ENCODE measurements at regions not wholly inside any gene's neighbourhood (a gene's known extent, or its start where the extent isn't known, plus 50 kb on each side); places are given as distances from the start of the nearest gene placed in this dataset.

DNA sequence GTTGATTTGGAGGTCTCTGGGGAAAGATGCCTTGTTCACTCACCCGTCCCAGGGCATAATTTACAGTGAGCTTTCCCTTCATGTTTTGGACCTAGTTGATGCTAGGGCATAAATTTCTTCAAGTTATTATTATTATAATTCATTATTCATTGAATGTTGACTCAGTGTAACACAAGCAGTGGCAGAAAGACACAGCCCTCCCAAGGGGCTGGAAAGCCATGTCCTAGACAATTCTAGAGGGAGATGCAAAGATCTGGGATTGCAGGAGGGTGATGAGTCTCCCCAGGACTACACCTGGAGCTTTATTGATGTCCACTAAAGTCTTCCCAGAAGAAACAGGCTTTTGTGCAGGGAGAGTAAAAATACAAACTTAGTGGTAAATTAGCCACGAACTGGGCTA, 322.0 kb upstream of the MOCS1 start:
- no peak for DNase-seq
- Mint-ChIP-seq H3K4me1 (ENCODE audit: low read depth, unreplicated experiment) (peaks cover 3% of the 10 kb centered on the region), H3K4me3 (ENCODE audit: unreplicated experiment) (no peak overlapping the region), H3K27me3 (ENCODE audit: unreplicated experiment) (no peaks in the 10 kb centered on the region), H3K36me3 (ENCODE audit: unreplicated experiment) (no peaks in the 10 kb centered on the region), H3K9me3 (ENCODE audit: unreplicated experiment) (no peaks in the 10 kb centered on the region), H3K27ac (ENCODE audit: unreplicated experiment) (no peak overlapping the region)
- TF ChIP-seq, protein P1, sequence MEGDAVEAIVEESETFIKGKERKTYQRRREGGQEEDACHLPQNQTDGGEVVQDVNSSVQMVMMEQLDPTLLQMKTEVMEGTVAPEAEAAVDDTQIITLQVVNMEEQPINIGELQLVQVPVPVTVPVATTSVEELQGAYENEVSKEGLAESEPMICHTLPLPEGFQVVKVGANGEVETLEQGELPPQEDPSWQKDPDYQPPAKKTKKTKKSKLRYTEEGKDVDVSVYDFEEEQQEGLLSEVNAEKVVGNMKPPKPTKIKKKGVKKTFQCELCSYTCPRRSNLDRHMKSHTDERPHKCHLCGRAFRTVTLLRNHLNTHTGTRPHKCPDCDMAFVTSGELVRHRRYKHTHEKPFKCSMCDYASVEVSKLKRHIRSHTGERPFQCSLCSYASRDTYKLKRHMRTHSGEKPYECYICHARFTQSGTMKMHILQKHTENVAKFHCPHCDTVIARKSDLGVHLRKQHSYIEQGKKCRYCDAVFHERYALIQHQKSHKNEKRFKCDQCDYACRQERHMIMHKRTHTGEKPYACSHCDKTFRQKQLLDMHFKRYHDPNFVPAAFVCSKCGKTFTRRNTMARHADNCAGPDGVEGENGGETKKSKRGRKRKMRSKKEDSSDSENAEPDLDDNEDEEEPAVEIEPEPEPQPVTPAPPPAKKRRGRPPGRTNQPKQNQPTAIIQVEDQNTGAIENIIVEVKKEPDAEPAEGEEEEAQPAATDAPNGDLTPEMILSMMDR (IDR thresholded peaks at IDR 0.05; ENCODE audit: partially characterized antibody, unreplicated experiment) = no peak

DNA sequence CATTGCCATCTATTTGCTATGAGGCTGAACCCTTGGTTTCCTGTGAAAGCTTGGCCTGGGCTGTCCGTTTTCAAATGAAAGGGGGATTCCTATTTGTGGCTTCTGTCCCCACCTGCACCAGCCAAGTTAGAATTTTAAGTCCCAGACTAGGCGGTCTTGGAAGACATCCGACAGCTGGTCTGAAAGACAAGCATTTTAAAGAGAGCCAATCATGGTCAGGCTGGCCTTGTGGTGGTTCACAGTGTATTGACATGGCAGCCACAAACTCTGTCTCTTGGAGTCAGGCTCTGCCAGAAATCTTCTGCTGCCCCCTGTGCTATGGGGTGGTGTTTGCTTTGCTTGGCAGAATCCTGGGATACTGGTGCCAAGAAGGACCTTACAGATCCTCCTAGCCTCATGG, 319.2 kb upstream of the MOCS1 start:
- Mint-ChIP-seq H3K27me3 (ENCODE audit: unreplicated experiment) (peaks cover 2% of the 10 kb centered on the region), H3K9me3 (ENCODE audit: unreplicated experiment) (no peaks in the 10 kb centered on the region)

DNA sequence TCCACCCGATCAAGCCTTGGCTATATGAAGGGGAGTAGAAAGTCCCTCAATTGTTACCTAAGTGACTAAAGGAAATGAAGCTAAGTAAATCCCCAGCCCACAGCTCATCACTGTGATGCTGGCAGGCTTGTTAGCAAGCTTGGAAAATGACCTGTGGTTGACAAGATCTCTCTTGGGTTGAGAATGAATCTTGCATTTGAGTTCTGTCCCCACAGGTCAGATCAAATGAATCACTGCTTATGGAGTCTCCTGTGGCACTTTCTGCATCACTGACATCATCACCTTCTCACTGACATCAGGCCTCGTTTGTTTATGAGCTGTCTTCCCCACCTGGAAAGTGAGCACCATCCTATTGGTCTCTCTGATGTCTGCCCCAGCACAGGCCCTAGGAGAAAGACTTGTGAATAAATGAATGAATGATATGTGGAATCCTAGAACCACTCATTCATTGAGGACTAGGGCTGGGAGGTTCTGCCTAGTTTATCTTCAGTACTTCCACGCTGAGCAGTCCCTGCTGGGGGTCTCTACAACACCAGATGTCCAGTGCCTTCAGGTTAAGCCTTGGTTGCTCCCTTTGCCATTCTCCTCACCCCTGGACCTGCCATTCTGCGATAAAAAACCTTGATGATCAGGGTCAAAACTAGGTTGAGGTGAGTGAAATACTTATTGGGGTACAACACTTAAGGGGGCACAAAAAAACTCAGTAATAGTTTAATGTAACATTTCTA, 318.4 kb upstream of the MOCS1 start:
- Mint-ChIP-seq H3K4me1 (ENCODE audit: low read depth, unreplicated experiment) (peaks cover 3% of the 10 kb centered on the region), H3K9me3 (ENCODE audit: unreplicated experiment) (no peaks in the 10 kb centered on the region), H3K27ac (ENCODE audit: unreplicated experiment) (no peak overlapping the region), H3K27me3 (ENCODE audit: unreplicated experiment) (peaks cover 2% of the 10 kb centered on the region), H3K36me3 (ENCODE audit: unreplicated experiment) (no peaks in the 10 kb centered on the region), H3K4me3 (ENCODE audit: unreplicated experiment) (no peak overlapping the region)
- TF ChIP-seq, protein P1 (IDR thresholded peaks at IDR 0.05; ENCODE audit: partially characterized antibody, unreplicated experiment) = no peak
- DNase-seq = no peak

More for the DNA sequence above, 319.2 kb upstream of the MOCS1 start:
- no peak for DNase-seq
- Mint-ChIP-seq H3K36me3 (ENCODE audit: unreplicated experiment) (no peaks in the 10 kb centered on the region), H3K4me3 (ENCODE audit: unreplicated experiment) (no peak overlapping the region), H3K27ac (ENCODE audit: unreplicated experiment) (no peak overlapping the region), H3K4me1 (ENCODE audit: low read depth, unreplicated experiment) (peaks cover 3% of the 10 kb centered on the region)
- TF ChIP-seq, protein P1 (IDR thresholded peaks at IDR 0.05; ENCODE audit: partially characterized antibody, unreplicated experiment) = no peak

DNA sequence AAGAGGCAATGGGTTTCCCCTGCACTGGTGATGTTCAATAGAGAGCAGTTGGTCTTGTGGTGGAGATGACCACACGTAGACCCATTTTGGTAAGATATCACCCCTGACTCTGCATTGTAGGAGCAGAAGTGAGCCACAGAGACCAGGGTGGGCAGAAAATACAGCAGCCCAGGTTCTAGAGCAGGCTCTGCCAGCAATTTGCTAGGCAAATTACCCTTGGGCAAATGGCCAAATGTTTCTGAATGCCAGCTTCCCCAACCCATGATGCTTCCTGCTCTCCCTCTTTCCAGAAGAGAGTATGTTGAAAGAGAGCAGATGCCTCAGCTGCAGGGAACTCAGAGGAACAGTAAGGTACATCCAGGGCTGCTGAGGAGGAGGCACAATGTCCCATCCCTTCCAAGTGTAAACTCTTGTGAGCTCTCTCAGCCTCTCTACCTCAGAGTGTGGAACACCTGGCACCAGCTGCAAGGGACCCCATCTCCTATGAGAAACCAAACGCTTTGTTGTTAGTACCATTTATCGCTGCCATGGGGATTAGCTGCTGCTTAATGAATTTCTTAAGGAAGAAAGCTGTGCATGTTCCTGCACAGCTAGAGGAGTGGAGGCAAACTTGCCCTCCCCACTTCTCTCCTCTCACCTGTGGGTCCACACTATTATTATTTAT, 317.5 kb upstream of the MOCS1 start:
- H3K9me3 Mint-ChIP-seq (ENCODE audit: unreplicated experiment) = no peaks in the 10 kb centered on the region
- peaks cover 3% of the 10 kb centered on the region for H3K4me1 Mint-ChIP-seq (ENCODE audit: low read depth, unreplicated experiment)
- no peak for DNase-seq
- no peaks in the 10 kb centered on the region for H3K36me3 Mint-ChIP-seq (ENCODE audit: unreplicated experiment)
- TF ChIP-seq, protein P1 (IDR thresholded peaks at IDR 0.05; ENCODE audit: partially characterized antibody, unreplicated experiment) = no peak
- no peak overlapping the region for H3K4me3 Mint-ChIP-seq (ENCODE audit: unreplicated experiment)
- no peak overlapping the region for H3K27ac Mint-ChIP-seq (ENCODE audit: unreplicated experiment)
- H3K27me3 Mint-ChIP-seq (ENCODE audit: unreplicated experiment) = peaks cover 2% of the 10 kb centered on the region

DNA sequence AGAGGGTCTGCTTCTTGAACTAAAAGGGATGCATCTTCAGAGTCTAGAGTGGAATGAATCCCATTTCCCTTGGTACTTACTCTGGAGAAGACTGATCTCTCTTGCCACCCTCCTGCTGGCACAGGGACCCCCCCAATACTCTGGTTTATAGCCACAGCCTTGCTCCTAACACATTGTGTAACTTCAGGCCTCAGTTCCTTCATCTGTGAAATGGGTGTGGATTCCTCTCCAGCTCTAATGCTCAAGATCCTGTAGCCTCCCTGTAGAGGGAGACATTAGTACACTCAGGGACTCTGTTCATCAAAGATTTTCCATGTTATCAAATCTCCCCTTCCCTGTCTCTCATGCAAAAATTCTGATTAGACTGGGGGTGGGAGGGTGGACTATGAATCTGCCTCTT, 315.7 kb upstream of the MOCS1 start:
- TF ChIP-seq, protein P1 (IDR thresholded peaks at IDR 0.05; ENCODE audit: partially characterized antibody, unreplicated experiment) = no peak
- Mint-ChIP-seq H3K27ac (ENCODE audit: unreplicated experiment) (no peak overlapping the region), H3K36me3 (ENCODE audit: unreplicated experiment) (no peaks in the 10 kb centered on the region), H3K4me3 (ENCODE audit: unreplicated experiment) (no peak overlapping the region), H3K9me3 (ENCODE audit: unreplicated experiment) (no peaks in the 10 kb centered on the region), H3K4me1 (ENCODE audit: low read depth, unreplicated experiment) (no peaks in the 10 kb centered on the region), H3K27me3 (ENCODE audit: unreplicated experiment) (peaks cover 2% of the 10 kb centered on the region)
- DNase-seq = no peak
